Psoas muscle (tissue), 7 donors: ENCODE measurements at regions not wholly inside any gene's neighbourhood (a gene's known extent, or its start where the extent isn't known, plus 50 kb on each side); places are given as distances from the start of the nearest gene placed in this dataset.
A peak's percentile ranks its signal among the peaks of the same experiment; 100 is the strongest.

ENCODE experiments used
- ATAC-seq, 4 donors: fragments of 200-7000 bp; cut with Tn5 transposase; one replicate each; pipeline ENCODE4 v1.9.1; 2020; ENCODE audit warnings: moderate library complexity in 3 of 4, mild to moderate bottlenecking in 2 of 4
- DNase-seq, 2 donors: peaks; one replicate each; pipeline ENCODE4 v3.0.0-alpha.2; 2020
- H3K27ac ChIP-seq: fragments of 200-600 bp; one replicate; pipeline ENCODE4 v1.8.0; 2022
- H3K27me3 ChIP-seq, 3 donors: fragments of 200-600 bp in 1 of 3; one replicate each; pipeline versions ENCODE4 v1.6.1 to v1.8.0; 2013 to 2022; ENCODE audit warnings: low read length in 2 of 3, mild to moderate bottlenecking in 2 of 3, moderate library complexity in 1 of 3; ENCODE audit not compliant: insufficient read depth in 3 of 3
- H3K36me3 ChIP-seq, 2 donors: fragments of 200-600 bp in 1 of 2; one replicate each; pipeline versions ENCODE4 v1.6.1 to v1.8.0; 2013 to 2022; ENCODE audit warnings: low read depth in 1 of 2, mild to moderate bottlenecking in 1 of 2, moderate library complexity in 1 of 2; ENCODE audit not compliant: insufficient read depth in 1 of 2
- H3K4me1 ChIP-seq: fragments of 200-600 bp; one replicate; pipeline ENCODE4 v1.8.0; 2022
- H3K4me3 ChIP-seq: fragments of 200-600 bp; one replicate; pipeline ENCODE4 v1.8.0; 2022; ENCODE audit warnings: mild to moderate bottlenecking
- H3K9me3 ChIP-seq: fragments of 200-600 bp; one replicate; pipeline ENCODE4 v1.8.0; 2022
- WGBS, 3 donors: extraction: QIAGEN DNeasy Blood & Tissue Kit; methylation state at CpG; one replicate each; pipeline versions ENCODE4 v1.1.6 to v1.1.7; 2013; 5-methylcytosine and 5-hydroxymethylcytosine counted together
- intact Hi-C, 2 donors: fragments of 100-400 bp; cut with DNase I; formaldehyde crosslinking; loops; one replicate each; pipeline versions ENCODE4 v1.11.0 to v1.14.2; 2022
- TF ChIP-seq, protein P1 (sequence below): fragments of 200-600 bp; IDR thresholded peaks from one replicate; pipeline ENCODE4 v1.8.0; 2022; ENCODE audit warnings: antibody characterized with exemption
- donor health status: healthy with polysubstance abuse.
- donor health status: DM: no; HTN: no; CAD: no; lungs with moderate emphysema.
- donor health status: Bipolar disorder and iron deficiency.
- donor health status: healthy.
- donor health status: DM: yes; HTN: yes; CAD: no.
- donor health status: DM: no; HTN: no; CAD: no.
- donor health status: DM: yes; HTN: yes; CAD: no.

DNA sequence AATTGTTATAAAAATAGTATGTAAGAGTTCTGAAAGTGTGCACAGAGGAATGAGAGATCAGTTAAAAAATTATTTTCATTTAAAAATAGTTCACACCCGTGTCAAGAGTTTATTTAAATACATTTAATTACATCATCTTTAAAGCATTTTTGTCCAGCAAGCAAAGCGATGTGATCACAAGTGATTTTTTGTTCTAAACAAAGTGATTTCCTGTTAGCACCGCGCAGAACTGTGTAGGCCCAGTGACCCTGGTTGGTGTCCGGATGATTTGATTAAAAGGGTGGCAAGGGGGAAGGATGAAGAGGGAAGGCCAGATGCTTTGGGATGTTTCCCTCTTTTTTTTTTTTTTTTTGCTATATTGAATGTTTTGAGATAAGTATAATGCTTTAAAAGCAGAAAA is 227.8 kb upstream of the PITRM1 start:
- no peak for ATAC-seq
- intact Hi-C loops, result no loop called here
- no peaks in the 10 kb centered on the region for H3K36me3 ChIP-seq
- 43 to 51% (median 47%) methylated on average over 5 of the region's 5 CpGs for WGBS, 3 donors
- no peak overlapping the region for H3K4me3 ChIP-seq
- TF ChIP-seq, protein P1, sequence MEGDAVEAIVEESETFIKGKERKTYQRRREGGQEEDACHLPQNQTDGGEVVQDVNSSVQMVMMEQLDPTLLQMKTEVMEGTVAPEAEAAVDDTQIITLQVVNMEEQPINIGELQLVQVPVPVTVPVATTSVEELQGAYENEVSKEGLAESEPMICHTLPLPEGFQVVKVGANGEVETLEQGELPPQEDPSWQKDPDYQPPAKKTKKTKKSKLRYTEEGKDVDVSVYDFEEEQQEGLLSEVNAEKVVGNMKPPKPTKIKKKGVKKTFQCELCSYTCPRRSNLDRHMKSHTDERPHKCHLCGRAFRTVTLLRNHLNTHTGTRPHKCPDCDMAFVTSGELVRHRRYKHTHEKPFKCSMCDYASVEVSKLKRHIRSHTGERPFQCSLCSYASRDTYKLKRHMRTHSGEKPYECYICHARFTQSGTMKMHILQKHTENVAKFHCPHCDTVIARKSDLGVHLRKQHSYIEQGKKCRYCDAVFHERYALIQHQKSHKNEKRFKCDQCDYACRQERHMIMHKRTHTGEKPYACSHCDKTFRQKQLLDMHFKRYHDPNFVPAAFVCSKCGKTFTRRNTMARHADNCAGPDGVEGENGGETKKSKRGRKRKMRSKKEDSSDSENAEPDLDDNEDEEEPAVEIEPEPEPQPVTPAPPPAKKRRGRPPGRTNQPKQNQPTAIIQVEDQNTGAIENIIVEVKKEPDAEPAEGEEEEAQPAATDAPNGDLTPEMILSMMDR, result no peak
- H3K27ac ChIP-seq, result peak overlapping the region; percentile 13
- DNase-seq, result no peak
- H3K27me3 ChIP-seq, result peaks cover 0 to 5% (median 0%) of the 10 kb centered on the region in 3 donors
- H3K9me3 ChIP-seq, result no peaks in the 10 kb centered on the region
- no peaks in the 10 kb centered on the region for H3K4me1 ChIP-seq

DNA sequence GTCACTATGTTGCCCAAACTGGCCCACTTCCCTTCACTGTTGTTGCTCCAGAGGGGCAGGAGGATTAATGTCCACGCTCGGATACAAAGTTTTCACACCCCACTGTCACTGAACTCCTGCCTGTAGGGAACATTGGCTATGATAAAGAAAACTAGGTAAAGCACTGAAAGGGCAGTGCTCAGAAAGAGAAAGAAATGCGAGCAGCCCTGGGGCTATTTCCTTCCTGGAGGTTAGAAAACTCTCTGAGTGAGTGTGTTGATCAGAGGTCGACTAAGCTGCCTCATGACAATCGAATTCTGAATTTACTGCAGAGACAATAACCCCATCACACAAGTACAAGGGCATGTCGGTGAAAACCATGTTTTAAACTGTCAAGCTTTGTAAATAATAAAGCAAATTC is 227.2 kb upstream of the PITRM1 start:
- H3K9me3 ChIP-seq, result no peaks in the 10 kb centered on the region
- intact Hi-C loops, result no loop called here
- no peaks in the 10 kb centered on the region for H3K36me3 ChIP-seq
- H3K4me1 ChIP-seq, result no peaks in the 10 kb centered on the region
- ATAC-seq, result no peak
- no peak overlapping the region for H3K4me3 ChIP-seq
- H3K27me3 ChIP-seq, result peaks cover 0 to 5% (median 0%) of the 10 kb centered on the region in 3 donors
- no peak for DNase-seq
- WGBS, 3 donors, result 67 to 74% (median 67%) methylated on average over 6 of the region's 6 CpGs
- peak overlapping the region; percentile 13 for H3K27ac ChIP-seq
- TF ChIP-seq, protein P1, result no peak

DNA sequence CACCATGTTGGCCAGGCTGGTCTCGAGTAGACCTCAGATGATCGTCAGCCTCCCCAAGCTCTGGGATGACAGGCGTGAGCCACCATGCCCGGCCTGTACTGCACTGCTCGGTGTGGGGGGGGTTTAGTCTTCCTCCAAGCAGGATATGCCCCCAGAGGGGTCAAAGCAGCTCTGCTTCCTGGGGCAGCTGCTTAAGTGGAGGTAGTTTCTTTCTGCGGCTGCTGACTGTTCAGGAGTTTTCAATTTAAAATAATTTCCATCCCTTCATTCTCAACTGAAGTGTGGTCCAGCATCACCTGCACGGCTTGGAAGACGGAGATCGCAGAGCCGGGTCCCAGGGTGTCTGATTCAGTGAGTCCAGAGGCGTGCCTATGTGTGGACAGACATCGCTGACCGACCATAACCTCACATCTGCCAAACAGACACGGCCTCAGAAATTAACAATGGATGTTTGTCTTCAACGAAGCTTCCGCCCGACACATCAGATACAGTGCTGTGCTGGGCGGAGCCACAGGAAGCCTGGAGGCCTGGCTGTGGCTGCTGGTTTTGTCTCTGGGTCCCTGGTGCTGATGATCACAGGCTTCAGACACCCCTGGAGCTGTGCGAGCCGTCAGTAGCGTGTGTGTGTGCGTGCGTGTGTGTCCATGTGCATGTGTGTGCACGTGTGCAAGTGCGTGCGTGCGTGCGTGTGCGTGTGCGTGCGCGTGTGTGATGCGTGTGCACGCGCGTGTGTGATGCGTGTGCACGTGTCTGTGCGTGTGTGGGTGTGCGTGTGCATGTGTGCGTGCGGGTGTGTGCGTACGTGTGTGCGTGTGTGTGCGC is 226.5 kb upstream of the PITRM1 start:
- intact Hi-C loops, result no loop called here
- Histone ChIP-seq H3K27ac (no peak overlapping the region), H3K4me1 (no peaks in the 10 kb centered on the region), H3K27me3 (peaks cover 0 to 5% (median 0%) of the 10 kb centered on the region in 3 donors), H3K4me3 (no peak overlapping the region), H3K36me3 (no peaks in the 10 kb centered on the region), H3K9me3 (no peaks in the 10 kb centered on the region)
- DNase-seq (no peak), ATAC-seq (peak; percentile 17 to 35 (median 24))
- TF ChIP-seq, protein P1, result no peak
- 67 to 68% (median 67%) methylated on average over 46 of the region's 46 CpGs for WGBS, 3 donors

DNA sequence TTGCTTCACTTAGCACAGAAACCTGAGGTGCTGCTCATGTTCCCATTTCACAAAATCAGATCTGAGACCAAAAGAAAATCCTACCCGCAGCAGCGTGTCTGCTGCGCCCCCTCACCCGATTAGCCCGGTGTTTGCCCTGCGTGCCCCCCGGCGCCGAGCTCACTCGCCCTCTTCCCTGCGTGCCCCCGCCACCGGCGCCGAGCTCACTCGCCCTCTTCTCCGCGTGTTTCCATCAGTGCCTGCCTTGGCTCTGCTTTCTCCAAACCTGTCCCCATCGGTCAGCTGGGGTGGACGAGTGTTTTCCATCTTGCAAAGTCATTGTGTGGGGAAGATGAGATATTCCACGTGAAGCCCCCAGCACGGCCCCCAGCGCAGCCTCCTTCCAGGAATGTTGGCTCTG is 225.3 kb upstream of the PITRM1 start:
- H3K36me3 ChIP-seq, result no peaks in the 10 kb centered on the region
- WGBS, 3 donors, result 90 to 95% (median 95%) methylated on average over 23 of the region's 23 CpGs
- H3K4me1 ChIP-seq, result no peaks in the 10 kb centered on the region
- DNase-seq (no peak), ATAC-seq (no peak)
- H3K4me3 ChIP-seq, result no peak overlapping the region
- H3K27me3 ChIP-seq, result peaks cover 0 to 5% (median 0%) of the 10 kb centered on the region in 3 donors
- no peak overlapping the region for H3K27ac ChIP-seq
- H3K9me3 ChIP-seq, result no peaks in the 10 kb centered on the region
- intact Hi-C loops, result no loop called here
- TF ChIP-seq, protein P1, result no peak
